Tibial nerve (tissue), 4 donors: ENCODE measurements at regions not wholly inside any gene's neighbourhood (a gene's known extent, or its start where the extent isn't known, plus 50 kb on each side); places are given as distances from the start of the nearest gene placed in this dataset.
A peak's percentile ranks its signal among the peaks of the same experiment; 100 is the strongest.

Source experiments
- DNase-seq, 2 donors: peaks; one replicate each; pipeline ENCODE4 v3.0.0-alpha.2; 2019; ENCODE audit warnings: low spot score in 2 of 2
- H3K27ac ChIP-seq, 4 donors: fragments of 200-600 bp; sonication (generic) in 3 of 4; one replicate each; pipeline ENCODE4 v1.5.1; 2017 to 2019; ENCODE audit warnings: mild to moderate bottlenecking in 1 of 4
- H3K27me3 ChIP-seq, 2 donors: fragments of 200-600 bp; sonication (generic) in 1 of 2; one replicate each; pipeline versions ENCODE4 v1.5.1 to v1.6.0; 2017 to 2019
- H3K36me3 ChIP-seq, 3 donors: fragments of 200-600 bp; sonication (generic); one replicate each; pipeline ENCODE4 v1.5.1; 2018 to 2019
- H3K4me1 ChIP-seq, 4 donors: fragments of 200-600 bp; sonication (generic) in 3 of 4; one replicate each; pipeline ENCODE4 v1.5.1; 2017 to 2019
- H3K4me3 ChIP-seq, 4 donors: fragments of 200-600 bp; sonication (generic) in 3 of 4; one replicate each; pipeline ENCODE4 v1.5.1; 2017 to 2019; ENCODE audit warnings: mild to moderate bottlenecking in 1 of 4, moderate library complexity in 1 of 4
- H3K9me3 ChIP-seq, 4 donors: fragments of 200-600 bp; sonication (generic) in 3 of 4; one replicate each; pipeline ENCODE4 v1.5.1; 2017 to 2019
- CTCF ChIP-seq, 5 experiments: fragments of 200-600 bp in 3 of 5; fragments of 450-650 bp in 2 of 5; sonication (generic) in 3 of 5; IDR thresholded peaks; one replicate each; pipeline ENCODE4 v1.5.1; 2016 to 2019; ENCODE audit warnings: antibody characterized with exemption in 5 of 5, mild to moderate bottlenecking in 3 of 5, moderate library complexity in 2 of 5
- EP300 ChIP-seq, 2 donors: sonication (generic); formaldehyde crosslinking; IDR thresholded peaks; one replicate each; pipeline ENCODE4 v1.6.1; 2017; ENCODE audit warnings: antibody characterized with exemption in 2 of 2, mild to moderate bottlenecking in 1 of 2
- POLR2A ChIP-seq, 2 donors: fragments of 450-650 bp; IDR thresholded peaks; one replicate each; pipeline ENCODE4 v1.6.1; 2017; ENCODE audit warnings: antibody characterized with exemption in 2 of 2, mild to moderate bottlenecking in 2 of 2, moderate library complexity in 2 of 2
- WGBS, 2 donors: methylation state at CpG; one replicate each; pipeline ENCODE4 v1.1.5; 2018; 5-methylcytosine and 5-hydroxymethylcytosine counted together

- TF ChIP-seq EP300 (IDR thresholded peaks at IDR 0.05) (no peak), POLR2A (IDR thresholded peaks at IDR 0.05) (no peak), CTCF (IDR thresholded peaks at IDR 0.05) (no peak)
- no peak for DNase-seq
- Histone ChIP-seq H3K36me3 (no peaks in the 10 kb centered on the region), H3K27ac (peak overlapping the region in 2 of 4 donors; percentile 66 to 69), H3K4me3 (no peak overlapping the region), H3K9me3 (no peaks in the 10 kb centered on the region), H3K27me3 (no peaks in the 10 kb centered on the region), H3K4me1 (peaks cover 0 to 59% (median 6%) of the 10 kb centered on the region in 4 donors)
Measured at GRCh38 chr12:58415716-58416115, 474.3 kb downstream of the ATP23 start.

- Histone ChIP-seq H3K4me3 (no peak overlapping the region), H3K9me3 (no peaks in the 10 kb centered on the region), H3K27me3 (no peaks in the 10 kb centered on the region), H3K4me1 (peaks cover 0 to 63% (median 6%) of the 10 kb centered on the region in 4 donors), H3K36me3 (no peaks in the 10 kb centered on the region), H3K27ac (peak overlapping the region in 2 of 4 donors; percentile 66 to 69)
- DNase-seq = no peak
- 23 to 38% methylated on average over 2 of the region's 2 CpGs for WGBS, 2 donors
- TF ChIP-seq POLR2A (IDR thresholded peaks at IDR 0.05) (no peak), EP300 (IDR thresholded peaks at IDR 0.05) (no peak), CTCF (IDR thresholded peaks at IDR 0.05) (peak in 1 of 5 experiments; percentile 14)
Measured at GRCh38 chr12:58416236-58416635, 474.9 kb downstream of the ATP23 start.

GRCh38 chr12:58419196-58419760, 477.9 kb downstream of the ATP23 start:
- TF ChIP-seq EP300 (IDR thresholded peaks at IDR 0.05) (no peak), CTCF (IDR thresholded peaks at IDR 0.05) (no peak)
- Histone ChIP-seq H3K9me3 (no peaks in the 10 kb centered on the region), H3K27me3 (no peaks in the 10 kb centered on the region), H3K4me3 (no peak overlapping the region), H3K4me1 (peaks cover 0 to 53% (median 6%) of the 10 kb centered on the region in 4 donors), H3K36me3 (no peaks in the 10 kb centered on the region), H3K27ac (no peak overlapping the region)
- 88 to 92% methylated on average over 12 to 13 of the region's 13 CpGs for WGBS, 2 donors
- no peak for DNase-seq

GRCh38 chr12:58419905-58420304, 478.5 kb downstream of the ATP23 start:
- H3K9me3 ChIP-seq = no peaks in the 10 kb centered on the region
- H3K27me3 ChIP-seq = no peaks in the 10 kb centered on the region
- WGBS, 2 donors = 37 to 43% methylated on average over 1 of the region's 1 CpG
- peaks cover 0 to 53% (median 7%) of the 10 kb centered on the region in 4 donors for H3K4me1 ChIP-seq
- no peaks in the 10 kb centered on the region for H3K36me3 ChIP-seq
- TF ChIP-seq POLR2A (IDR thresholded peaks at IDR 0.05) = no peak
- TF ChIP-seq EP300 (IDR thresholded peaks at IDR 0.05) = no peak
- no peak for TF ChIP-seq CTCF (IDR thresholded peaks at IDR 0.05)
- H3K27ac ChIP-seq = no peak overlapping the region
- H3K4me3 ChIP-seq = no peak overlapping the region
- no peak for DNase-seq

GRCh38 chr12:58420503-58420902, 479.1 kb downstream of the ATP23 start:
- Histone ChIP-seq H3K4me3 (no peak overlapping the region), H3K27me3 (no peaks in the 10 kb centered on the region), H3K36me3 (no peaks in the 10 kb centered on the region), H3K4me1 (peaks cover 0 to 54% (median 10%) of the 10 kb centered on the region in 4 donors), H3K27ac (no peak overlapping the region), H3K9me3 (no peaks in the 10 kb centered on the region)
- no peak for DNase-seq
- TF ChIP-seq POLR2A (IDR thresholded peaks at IDR 0.05) = no peak
- TF ChIP-seq EP300 (IDR thresholded peaks at IDR 0.05) = no peak
- TF ChIP-seq CTCF (IDR thresholded peaks at IDR 0.05) = no peak
- WGBS, 2 donors = 53 to 54% methylated on average over 4 of the region's 4 CpGs
